GM12892 (cell line): ENCODE measurements at regions not wholly inside any gene's neighbourhood (a gene's known extent, or its start where the extent isn't known, plus 50 kb on each side); places are given as distances from the start of the nearest gene placed in this dataset.

Experiments
- POLR2A ChIP-seq: IDR thresholded peaks from 2 replicates; pipeline ENCODE4 v1.6.1; 2011; ENCODE audit warnings: low read depth, low read length, control low read depth
- POLR2AphosphoS5 ChIP-seq: IDR thresholded peaks from 2 replicates; pipeline ENCODE4 v1.6.1; 2011; ENCODE audit warnings: low read depth, low read length, control low read depth
- TAF1 ChIP-seq: IDR thresholded peaks from 2 replicates; pipeline ENCODE4 v1.6.1; 2011; ENCODE audit warnings: low read depth, mild to moderate bottlenecking, control low read depth, low read length, borderline replicate concordance

GRCh38 chr16:79498928-79499327 is 101.6 kb downstream of the MAF start:
- no peak for TF ChIP-seq POLR2A
- TF ChIP-seq POLR2AphosphoS5 = no peak
- no peak for TF ChIP-seq TAF1
